ENCODE measurements at regions not wholly inside any gene's neighbourhood (a gene's known extent, or its start where the extent isn't known, plus 50 kb on each side); places are given as distances from the start of the nearest gene placed in this dataset.

DNA sequence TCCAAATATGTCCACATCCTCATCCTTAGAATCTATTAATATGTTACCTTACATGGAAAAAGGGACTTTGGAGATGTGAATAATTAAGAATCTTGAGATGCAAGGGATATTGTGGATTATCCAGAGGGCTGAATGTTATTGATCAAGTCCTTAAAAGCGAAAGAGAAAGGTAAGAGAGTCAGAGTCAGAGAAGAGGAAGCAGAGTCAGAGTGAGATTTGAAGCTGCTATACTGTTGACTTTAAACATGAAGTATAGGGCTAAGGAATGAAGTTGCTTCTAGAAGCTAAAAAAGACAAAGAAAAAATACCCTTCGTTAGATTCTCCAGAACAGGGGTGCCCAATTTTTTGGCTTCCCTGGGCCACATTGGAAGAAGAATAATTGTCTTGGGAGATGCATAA lies 627.2 kb upstream of the SLITRK6 start:
- TF ChIP-seq FOXM1 (IDR thresholded peaks at IDR 0.05; ENCODE audit: borderline replicate concordance, low read depth) (no peak), NFIC (IDR thresholded peaks at IDR 0.05) (no peak), CEBPB (IDR thresholded peaks at IDR 0.05) (no peak), EGR1 (IDR thresholded peaks at IDR 0.05) (no peak)
- TF ChIP-seq, protein P1, sequence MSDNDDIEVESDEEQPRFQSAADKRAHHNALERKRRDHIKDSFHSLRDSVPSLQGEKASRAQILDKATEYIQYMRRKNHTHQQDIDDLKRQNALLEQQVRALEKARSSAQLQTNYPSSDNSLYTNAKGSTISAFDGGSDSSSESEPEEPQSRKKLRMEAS (IDR thresholded peaks at IDR 0.05): no peak

All from Ishikawa (cell line).